GM23248 (cell line): ENCODE measurements at regions not wholly inside any gene's neighbourhood (a gene's known extent, or its start where the extent isn't known, plus 50 kb on each side); places are given as distances from the start of the nearest gene placed in this dataset.
A peak's percentile ranks its signal among the peaks of the same experiment; 100 is the strongest.

Source experiments
- DNase-seq: peaks from one replicate; pipeline ENCODE4 v3.0.0-alpha.2; 2015
- H2AFZ ChIP-seq: fragments of 200-600 bp; sonication (generic); 2 replicates; pipeline ENCODE4 v1.6.1; 2016; ENCODE audit warnings: antibody characterized with exemption
- H3F3A ChIP-seq: fragments of 200-600 bp; sonication (generic); 2 replicates; pipeline ENCODE4 v1.6.1; 2016; ENCODE audit warnings: mild to moderate bottlenecking, antibody characterized with exemption, mixed run types; ENCODE audit not compliant: insufficient read depth
- H3K27ac ChIP-seq: fragments of 200-600 bp; sonication (generic); 2 replicates; pipeline ENCODE4 v1.5.1; 2016; ENCODE audit warnings: mild to moderate bottlenecking
- H3K27me3 ChIP-seq: fragments of 200-600 bp; sonication (generic); replicated peaks from 2 replicates; pipeline ENCODE4 v1.6.1; 2016; ENCODE audit warnings: mild to moderate bottlenecking; ENCODE audit not compliant: insufficient read depth
- H3K36me3 ChIP-seq: fragments of 200-600 bp; sonication (generic); 2 replicates; pipeline ENCODE4 v1.6.1; 2016; ENCODE audit warnings: low read depth, mild to moderate bottlenecking
- H3K4me1 ChIP-seq: fragments of 200-600 bp; sonication (generic); 2 replicates; pipeline ENCODE4 v1.6.1; 2016; ENCODE audit warnings: mild to moderate bottlenecking; ENCODE audit not compliant: insufficient read depth
- H3K4me2 ChIP-seq: fragments of 200-600 bp; sonication (generic); one replicate; pipeline ENCODE4 v1.6.1; 2016; ENCODE audit warnings: mild to moderate bottlenecking; ENCODE audit not compliant: unreplicated experiment
- H3K4me3 ChIP-seq: fragments of 200-600 bp; sonication (generic); 2 replicates; pipeline ENCODE4 v1.5.1; 2016; ENCODE audit warnings: mild to moderate bottlenecking
- H3K79me2 ChIP-seq: fragments of 200-600 bp; sonication (generic); 2 replicates; pipeline ENCODE4 v1.6.1; 2016; ENCODE audit warnings: mild to moderate bottlenecking; ENCODE audit not compliant: insufficient read depth
- H3K9ac ChIP-seq: fragments of 200-600 bp; sonication (generic); 2 replicates; pipeline ENCODE4 v1.6.1; 2016; ENCODE audit warnings: mild to moderate bottlenecking
- H3K9me2 ChIP-seq: fragments of 200-600 bp; sonication (generic); 2 replicates; pipeline ENCODE4 v1.6.1; 2016; ENCODE audit warnings: mixed run types, mild to moderate bottlenecking, moderate library complexity; ENCODE audit not compliant: insufficient read depth
- H3K9me3 ChIP-seq: fragments of 200-600 bp; sonication (generic); one replicate; pipeline ENCODE4 v1.6.1; 2017; ENCODE audit warnings: low read depth
- H4K20me1 ChIP-seq: fragments of 200-600 bp; sonication (generic); 2 replicates; pipeline ENCODE4 v1.6.0; 2016; ENCODE audit not compliant: insufficient read depth
- EZH2 ChIP-seq: fragments of 200-600 bp; sonication (generic); IDR thresholded peaks from 2 replicates; pipeline ENCODE4 v1.6.1; 2018; ENCODE audit warnings: antibody characterized with exemption, mild to moderate bottlenecking; ENCODE audit not compliant: insufficient read depth, poor library complexity, severe bottlenecking
- EZH2phosphoT487 ChIP-seq: fragments of 200-600 bp; sonication (generic); IDR thresholded peaks from 2 replicates; pipeline ENCODE4 v1.6.1; 2018; ENCODE audit warnings: antibody characterized with exemption, moderate library complexity, mild to moderate bottlenecking, low read depth; ENCODE audit not compliant: insufficient read depth
- WGBS, 2 experiments: methylation state at CpG; one replicate each; pipeline ENCODE4 v1.1.6; 2015 to 2017; ENCODE audit warnings: low lambda C conversion rate in 2 of 2, low coverage in 1 of 2; ENCODE audit errors: missing lambda C conversion rate in 2 of 2; 5-methylcytosine and 5-hydroxymethylcytosine counted together
- in situ Hi-C: fragments of 300-500 bp; cut with MboI; formaldehyde crosslinking; loops from 2 replicates; pipeline ENCODE4 v1.15.0; 2020

GRCh38 chr10:21329995-21330627 lies 195.4 kb downstream of the SKIDA1 start:
- H3K79me2 ChIP-seq = no peaks in the 10 kb centered on the region
- peaks cover 8% of the 10 kb centered on the region for H3F3A ChIP-seq
- H3K4me3 ChIP-seq = no peak overlapping the region
- no peak overlapping the region for H3K27ac ChIP-seq
- H2AFZ ChIP-seq = no peak overlapping the region
- DNase-seq = peak; percentile 89
- H3K36me3 ChIP-seq = no peaks in the 10 kb centered on the region
- H4K20me1 ChIP-seq = no peaks in the 10 kb centered on the region
- no peaks in the 10 kb centered on the region for H3K9me2 ChIP-seq
- WGBS, 2 experiments = 24 to 31% methylated on average over 4 of the region's 4 CpGs
- in situ Hi-C loops = no loop called here
- H3K9ac ChIP-seq = no peak overlapping the region
- peaks cover 13% of the 10 kb centered on the region for H3K4me1 ChIP-seq
- H3K9me3 ChIP-seq = no peaks in the 10 kb centered on the region
- H3K4me2 ChIP-seq = no peak overlapping the region
- TF ChIP-seq EZH2phosphoT487 (no peak), EZH2 (no peak)
- no peaks in the 10 kb centered on the region for H3K27me3 ChIP-seq

- H4K20me1 ChIP-seq = no peaks in the 10 kb centered on the region
- no peak for TF ChIP-seq EZH2phosphoT487
- TF ChIP-seq EZH2 = no peak
- in situ Hi-C loops = no loop called here
- H3K9me2 ChIP-seq = no peaks in the 10 kb centered on the region
- H3K9ac ChIP-seq = no peak overlapping the region
- 71 to 75% methylated on average over 10 of the region's 10 CpGs for whole genome bisulfite sequencing, 2 experiments
- no peaks in the 10 kb centered on the region for H3K36me3 ChIP-seq
- no peaks in the 10 kb centered on the region for H3F3A ChIP-seq
- no peaks in the 10 kb centered on the region for H3K27me3 ChIP-seq
- H2AFZ ChIP-seq = no peak overlapping the region
- no peak overlapping the region for H3K27ac ChIP-seq
- peaks cover 8% of the 10 kb centered on the region; the same call in 1 of the 2 replicates for H3K4me1 ChIP-seq
- H3K4me2 ChIP-seq = no peak overlapping the region
- H3K4me3 ChIP-seq = no peak overlapping the region
- DNase-seq = no peak
- no peaks in the 10 kb centered on the region for H3K79me2 ChIP-seq
- H3K9me3 ChIP-seq = no peaks in the 10 kb centered on the region
Measured at GRCh38 chr10:21327289-21327993, 198.0 kb downstream of the SKIDA1 start.

- Histone ChIP-seq H3K4me2 (no peak overlapping the region), H3K79me2 (no peaks in the 10 kb centered on the region), H3F3A (no peaks in the 10 kb centered on the region), H3K27ac (no peak overlapping the region), H3K36me3 (no peaks in the 10 kb centered on the region), H3K4me3 (no peak overlapping the region), H4K20me1 (no peaks in the 10 kb centered on the region), H3K9me2 (no peaks in the 10 kb centered on the region), H2AFZ (no peak overlapping the region), H3K9ac (no peak overlapping the region), H3K9me3 (no peaks in the 10 kb centered on the region), H3K27me3 (no peaks in the 10 kb centered on the region), H3K4me1 (peaks cover 8% of the 10 kb centered on the region; the same call in 1 of the 2 replicates)
- in situ Hi-C loops = no loop called here
- DNase-seq = no peak
- WGBS, 2 experiments = 87 to 97% methylated on average over 5 of the region's 5 CpGs
- TF ChIP-seq EZH2 (no peak), EZH2phosphoT487 (no peak)
Measured at GRCh38 chr10:21326594-21327288, 198.7 kb downstream of the SKIDA1 start.

GRCh38 chr10:21318540-21319167 lies 206.8 kb downstream of the SKIDA1 start:
- Histone ChIP-seq H3K9ac (no peak overlapping the region), H3K79me2 (no peaks in the 10 kb centered on the region), H3K27ac (no peak overlapping the region), H3K9me2 (no peaks in the 10 kb centered on the region), H3K4me2 (no peak overlapping the region), H3F3A (peaks cover 3% of the 10 kb centered on the region; the same call in 1 of the 2 replicates), H3K4me3 (no peak overlapping the region), H3K4me1 (peaks cover 24% of the 10 kb centered on the region), H4K20me1 (no peaks in the 10 kb centered on the region), H3K27me3 (no peaks in the 10 kb centered on the region), H3K9me3 (no peaks in the 10 kb centered on the region), H3K36me3 (no peaks in the 10 kb centered on the region), H2AFZ (no peak overlapping the region)
- DNase-seq = peak; percentile 13
- TF ChIP-seq EZH2 (no peak), EZH2phosphoT487 (no peak)
- WGBS, 2 experiments = 92 to 94% methylated on average over 15 of the region's 15 CpGs
- in situ Hi-C loops = no loop called here
